Panc1 (cell line): ENCODE measurements at regions not wholly inside any gene's neighbourhood (a gene's known extent, or its start where the extent isn't known, plus 50 kb on each side); places are given as distances from the start of the nearest gene placed in this dataset.

ENCODE experiments used
- POLR2AphosphoS5 ChIP-seq: IDR thresholded peaks from 2 replicates; pipeline ENCODE4 v1.6.1; 2012; ENCODE audit warnings: mild to moderate bottlenecking, low read depth, low read length, moderate library complexity
- REST ChIP-seq, 2 experiments: IDR thresholded peaks; 2 replicates each; pipeline ENCODE4 v1.6.1; 2011 to 2012; ENCODE audit warnings: low read depth in 2 of 2, control low read depth in 1 of 2, low read length in 1 of 2, mild to moderate bottlenecking in 1 of 2, moderate library complexity in 1 of 2; ENCODE audit not compliant: insufficient read depth in 1 of 2
- SIN3A ChIP-seq: IDR thresholded peaks from 2 replicates; pipeline ENCODE4 v1.6.1; 2012; ENCODE audit warnings: low read depth, mild to moderate bottlenecking, low read length, moderate library complexity, borderline replicate concordance; ENCODE audit not compliant: insufficient read depth
- TCF7L2 ChIP-seq: IDR thresholded peaks from 2 replicates; pipeline ENCODE4 v1.6.1; 2011; ENCODE audit warnings: mild to moderate bottlenecking, low read depth, low read length, inconsistent platforms
- TF ChIP-seq, protein P1 (sequence below): fragments of 450-650 bp; IDR thresholded peaks from 2 replicates; pipeline ENCODE4 v1.5.1; 2017; ENCODE audit warnings: mild to moderate bottlenecking

- TF ChIP-seq POLR2AphosphoS5 (no peak), TCF7L2 (no peak), SIN3A (no peak), REST (IDR thresholded peaks at IDR 0.05; ENCODE audit: insufficient read depth in 1 of 2, low read depth in 2 of 2, low read length in 1 of 2) (no peak)
- TF ChIP-seq, protein P1, sequence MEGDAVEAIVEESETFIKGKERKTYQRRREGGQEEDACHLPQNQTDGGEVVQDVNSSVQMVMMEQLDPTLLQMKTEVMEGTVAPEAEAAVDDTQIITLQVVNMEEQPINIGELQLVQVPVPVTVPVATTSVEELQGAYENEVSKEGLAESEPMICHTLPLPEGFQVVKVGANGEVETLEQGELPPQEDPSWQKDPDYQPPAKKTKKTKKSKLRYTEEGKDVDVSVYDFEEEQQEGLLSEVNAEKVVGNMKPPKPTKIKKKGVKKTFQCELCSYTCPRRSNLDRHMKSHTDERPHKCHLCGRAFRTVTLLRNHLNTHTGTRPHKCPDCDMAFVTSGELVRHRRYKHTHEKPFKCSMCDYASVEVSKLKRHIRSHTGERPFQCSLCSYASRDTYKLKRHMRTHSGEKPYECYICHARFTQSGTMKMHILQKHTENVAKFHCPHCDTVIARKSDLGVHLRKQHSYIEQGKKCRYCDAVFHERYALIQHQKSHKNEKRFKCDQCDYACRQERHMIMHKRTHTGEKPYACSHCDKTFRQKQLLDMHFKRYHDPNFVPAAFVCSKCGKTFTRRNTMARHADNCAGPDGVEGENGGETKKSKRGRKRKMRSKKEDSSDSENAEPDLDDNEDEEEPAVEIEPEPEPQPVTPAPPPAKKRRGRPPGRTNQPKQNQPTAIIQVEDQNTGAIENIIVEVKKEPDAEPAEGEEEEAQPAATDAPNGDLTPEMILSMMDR, result no peak
Observed at GRCh38 chr5:91256142-91256524, 127.0 kb downstream of the ARRDC3 start.
